Fibroblast of pulmonary artery (primary cell): ENCODE measurements at regions not wholly inside any gene's neighbourhood (a gene's known extent, or its start where the extent isn't known, plus 50 kb on each side); places are given as distances from the start of the nearest gene placed in this dataset.

ENCODE experiments used
- DNase-seq: peaks from one replicate; pipeline ENCODE4 v3.0.0-alpha.2; 2010; ENCODE audit warnings: low read depth
- H3K4me3 ChIP-seq: replicated peaks from 2 replicates; pipeline ENCODE4 v1.5.1; 2011; ENCODE audit warnings: low read depth, mild to moderate bottlenecking, control low read depth, low read length, moderate library complexity
- CTCF ChIP-seq: IDR thresholded peaks from 2 replicates; pipeline ENCODE4 v1.5.1; 2011; ENCODE audit warnings: mild to moderate bottlenecking, control low read depth, low read length, inconsistent platforms; ENCODE audit errors: missing control alignments

DNA sequence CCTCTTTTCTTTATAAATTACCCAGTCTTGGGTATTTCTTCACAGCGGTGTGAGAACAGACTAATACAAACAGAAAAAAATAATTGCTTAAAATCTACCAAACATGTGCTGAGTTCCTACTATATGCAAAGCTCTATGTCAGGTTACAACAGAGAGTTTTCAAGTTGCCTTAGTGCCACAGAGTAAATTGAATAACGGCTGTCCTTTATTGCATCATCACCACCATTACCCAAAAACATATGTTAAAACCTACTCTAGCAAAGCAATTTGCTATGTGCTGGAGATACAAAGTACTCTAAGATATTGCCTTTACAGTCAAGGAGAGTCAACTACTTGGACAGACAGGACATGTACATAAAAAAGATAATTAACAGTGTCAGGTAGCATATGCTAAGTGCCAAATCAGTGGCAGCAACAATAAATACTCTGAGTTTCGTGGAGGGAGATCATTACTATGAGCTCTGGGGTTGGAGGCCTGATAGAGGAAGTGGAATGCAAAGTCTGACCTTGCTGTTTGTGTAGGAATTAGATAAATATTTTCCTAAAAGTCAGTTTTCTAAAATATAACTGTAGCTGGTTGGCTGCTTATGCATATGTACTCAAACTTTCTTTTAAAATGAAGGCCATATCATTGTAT, 1058.7 kb upstream of the WWC1 start:
- H3K4me3 ChIP-seq, result no peak overlapping the region
- DNase-seq, result no peak
- no peak for TF ChIP-seq CTCF

- DNase-seq, result peak; percentile 13
- TF ChIP-seq CTCF, result no peak
These were observed 1057.8 kb upstream of the WWC1 start for GRCh38 chr5:167233507-167234220.

DNA sequence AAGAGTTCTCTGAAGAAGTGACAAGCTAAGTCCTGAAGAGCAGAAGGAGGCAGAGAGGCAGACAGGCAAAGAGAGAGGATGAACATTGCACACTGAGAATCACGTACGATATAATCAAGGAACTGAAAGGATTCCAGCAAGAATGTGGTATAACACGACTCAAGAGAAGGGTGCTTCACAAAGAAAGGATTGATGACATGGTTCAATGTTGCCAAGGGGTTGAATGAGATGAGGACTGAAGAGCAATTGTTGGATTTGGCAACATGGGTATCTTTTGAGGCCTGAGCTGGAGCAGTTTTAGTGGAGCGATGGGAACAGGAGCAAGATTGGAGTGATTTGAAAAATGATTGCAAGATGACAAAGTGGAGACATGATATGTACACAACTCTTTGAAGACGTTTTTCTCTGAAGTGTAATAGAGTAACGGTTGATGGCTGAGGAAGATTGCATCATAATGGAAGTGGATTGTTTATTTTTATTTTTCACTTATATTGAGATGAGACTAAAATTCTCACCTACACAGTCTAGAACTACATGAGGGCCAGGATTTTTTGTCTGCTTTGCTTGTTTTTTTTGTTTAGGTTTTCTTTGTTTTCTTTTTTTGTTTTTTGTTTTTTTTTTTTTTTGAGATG, 1049.9 kb upstream of the WWC1 start:
- DNase-seq, result no peak
- TF ChIP-seq CTCF, result no peak
- no peak overlapping the region for H3K4me3 ChIP-seq

More at GRCh38 chr5:167233507-167234220, 1057.8 kb upstream of the WWC1 start:
- H3K4me3 ChIP-seq, result no peak overlapping the region

DNA sequence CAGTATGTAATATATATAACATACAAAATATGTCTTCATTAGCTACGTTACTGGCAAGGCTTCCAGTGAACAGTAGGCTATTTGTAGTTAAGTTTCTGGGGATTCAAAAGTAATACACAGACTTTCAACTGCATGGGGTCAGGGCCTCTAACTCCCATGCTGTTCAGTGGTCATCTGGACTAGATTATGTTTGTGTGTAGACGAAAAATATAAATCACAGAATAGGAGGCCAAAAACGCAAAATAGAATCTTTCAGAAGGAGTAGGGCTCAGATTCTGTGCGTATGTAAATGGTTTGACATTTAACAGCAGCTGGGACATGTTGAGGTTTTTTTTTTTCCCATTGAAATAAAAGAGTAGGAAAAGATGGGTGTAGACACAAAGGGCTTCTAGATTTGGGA, 1048.7 kb upstream of the WWC1 start:
- H3K4me3 ChIP-seq, result no peak overlapping the region
- no peak for DNase-seq
- no peak for TF ChIP-seq CTCF

GRCh38 chr5:167243463-167243862, 1048.0 kb upstream of the WWC1 start:
- no peak for TF ChIP-seq CTCF
- no peak overlapping the region for H3K4me3 ChIP-seq
- DNase-seq, result no peak

DNA sequence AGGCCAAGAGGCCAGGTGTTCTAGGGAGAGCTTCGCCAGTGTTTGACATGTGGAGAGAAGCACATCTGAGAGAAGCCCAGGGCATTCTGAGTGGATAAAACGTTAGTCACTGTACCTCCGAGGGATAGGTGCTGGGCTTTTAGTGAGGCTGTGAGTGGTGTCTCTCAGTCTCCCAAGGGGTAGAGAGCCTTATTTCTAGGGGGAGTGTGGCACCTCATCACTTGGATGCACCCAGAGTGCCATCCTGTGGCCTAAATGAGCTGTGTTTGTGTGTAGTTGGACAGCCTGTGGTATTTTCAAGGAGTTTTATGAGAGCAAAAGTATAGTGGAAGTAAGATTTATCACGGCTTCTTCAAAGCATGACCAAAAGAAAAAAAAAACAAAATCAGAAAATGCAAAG, 1046.9 kb upstream of the WWC1 start:
- DNase-seq, result peak; percentile 18
- peak; percentile 30 for TF ChIP-seq CTCF
- H3K4me3 ChIP-seq, result no peak overlapping the region
